GM21723 (cell line): ENCODE measurements at regions not wholly inside any gene's neighbourhood (a gene's known extent, or its start where the extent isn't known, plus 50 kb on each side); places are given as distances from the start of the nearest gene placed in this dataset.

Source experiments
- ATAC-seq: cut with Tn5 transposase; IDR thresholded peaks from one replicate; pipeline ENCODE4 v1.9.1; 2021; ENCODE audit warnings: mild to moderate bottlenecking, moderate library complexity; ENCODE audit not compliant: unreplicated experiment

- ATAC-seq = no peak
Measured at GRCh38 chr11:121703201-121703600, 250.4 kb upstream of the SORL1-AS1 start.

- ATAC-seq = no peak
Measured at GRCh38 chr11:121700968-121701367, 248.2 kb upstream of the SORL1-AS1 start.

- ATAC-seq = no peak
Measured at GRCh38 chr11:121699801-121700200, 247.0 kb upstream of the SORL1-AS1 start.

GRCh38 chr11:121696931-121697670 is 244.3 kb upstream of the SORL1-AS1 start:
- no peak for ATAC-seq

DNA sequence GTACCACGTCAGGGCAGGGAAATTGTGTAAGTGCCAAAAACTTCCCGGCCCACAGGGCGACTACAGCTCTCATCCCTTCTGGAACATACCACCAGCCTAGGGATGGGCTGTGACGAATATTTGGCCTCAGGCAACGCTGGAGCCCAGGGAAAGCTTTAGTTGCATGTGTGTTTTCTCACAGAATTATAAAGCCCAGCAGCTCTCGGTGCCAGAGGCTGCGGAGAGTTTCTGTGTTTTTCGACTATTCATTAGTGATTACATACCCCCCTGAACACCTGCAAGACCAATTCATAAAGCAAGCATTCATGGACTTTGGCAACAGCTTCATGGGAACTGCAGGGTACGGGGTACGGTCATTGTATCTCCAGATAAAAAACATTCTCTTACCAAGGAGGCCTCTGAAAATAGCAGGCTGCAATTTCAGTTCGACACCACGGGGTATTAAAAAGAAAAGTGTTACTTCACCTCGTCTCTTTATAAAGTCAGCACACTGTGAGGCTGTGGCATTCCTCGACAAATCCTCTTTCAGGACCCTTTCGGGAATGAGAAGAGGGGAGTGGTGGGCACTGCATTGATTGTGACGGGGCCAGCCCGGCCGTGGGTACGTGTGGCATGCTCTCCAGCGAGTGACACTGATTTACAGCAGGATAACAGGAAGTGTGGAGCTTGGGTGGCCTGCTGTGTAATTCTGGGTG is 243.6 kb upstream of the SORL1-AS1 start:
- ATAC-seq = no peak

- no peak for ATAC-seq
Measured at GRCh38 chr11:121692236-121692635, 239.5 kb upstream of the SORL1-AS1 start.

DNA sequence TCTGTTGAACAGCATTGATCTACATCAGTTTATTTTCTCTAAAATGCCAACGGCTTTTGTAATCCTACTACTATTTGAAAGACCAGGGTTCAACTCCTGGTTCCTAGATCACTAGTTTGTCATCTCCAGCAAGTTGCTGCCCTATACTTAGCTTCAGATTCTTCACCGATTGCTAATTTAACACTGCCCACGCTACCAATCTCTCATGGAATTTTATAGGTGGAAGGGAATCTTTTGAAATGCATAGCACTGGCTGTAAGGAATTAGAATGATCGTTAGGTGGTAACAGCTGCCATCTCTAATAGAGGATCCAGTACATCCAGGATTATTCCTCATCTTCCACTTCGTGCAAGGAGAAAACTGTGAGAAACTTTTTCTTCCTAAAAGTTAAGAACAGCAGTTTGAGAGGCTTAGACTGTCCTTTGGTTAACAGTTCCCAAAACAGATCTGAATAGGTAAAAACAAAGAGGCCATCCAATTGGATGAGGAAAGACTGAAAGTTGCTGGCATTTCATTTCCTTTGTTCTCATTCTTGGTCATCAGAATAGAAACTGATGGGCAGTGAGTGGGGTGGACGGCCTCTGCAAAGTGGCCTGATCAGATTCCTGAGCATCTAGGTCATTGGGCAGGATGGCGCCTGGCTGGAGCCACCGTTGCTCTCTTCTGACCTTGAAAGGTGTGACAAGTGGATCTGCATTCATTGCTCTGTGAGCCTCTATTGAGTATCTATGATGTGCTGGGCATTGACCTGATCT is 236.3 kb upstream of the SORL1-AS1 start:
- no peak for ATAC-seq

GRCh38 chr11:121688055-121688491 is 235.3 kb upstream of the SORL1-AS1 start:
- no peak for ATAC-seq

DNA sequence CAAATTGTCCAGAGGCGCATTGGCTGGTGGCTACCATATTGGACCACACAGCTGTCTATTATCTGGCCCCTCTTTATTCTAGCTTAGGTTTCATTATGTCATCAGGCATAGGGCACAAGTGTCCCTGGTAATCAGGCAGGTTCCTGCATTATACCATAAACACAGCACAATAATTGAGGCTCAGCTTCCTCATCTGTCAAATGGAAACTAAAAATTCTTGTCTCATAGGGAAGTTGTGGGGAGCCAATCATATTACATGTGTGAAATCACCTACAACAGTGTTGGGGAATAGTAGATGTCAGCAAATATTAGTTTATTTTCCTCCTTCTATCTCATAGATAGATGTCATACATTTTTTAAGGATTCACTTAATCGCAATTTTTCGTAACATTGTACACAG is 231.0 kb upstream of the SORL1-AS1 start:
- ATAC-seq = no peak
